ENCODE measurements at regions not wholly inside any gene's neighbourhood (a gene's known extent, or its start where the extent isn't known, plus 50 kb on each side); places are given as distances from the start of the nearest gene placed in this dataset.

GRCh38 chr10:58998924-58999713, 177.3 kb upstream of the PHYHIPL start:
- Histone ChIP-seq H3K4me1 (ENCODE audit: low read length) (no peaks in the 10 kb centered on the region), H2AFZ (ENCODE audit: low read depth, low read length) (no peak overlapping the region), H3K9me3 (ENCODE audit: insufficient read depth, low read length) (no peaks in the 10 kb centered on the region), H3K27me3 (ENCODE audit: low read depth, low read length) (no peaks in the 10 kb centered on the region), H3K27ac (ENCODE audit: low read length) (no peak overlapping the region), H3K4me2 (ENCODE audit: low read length) (no peak overlapping the region), H4K20me1 (ENCODE audit: insufficient read depth, low read length) (no peaks in the 10 kb centered on the region), H3K36me3 (replicated peaks; ENCODE audit: low read depth, low read length) (no peaks in the 10 kb centered on the region), H3K79me2 (ENCODE audit: low read length) (no peaks in the 10 kb centered on the region), H3K9ac (ENCODE audit: low read length) (no peak overlapping the region), H3K4me3 (ENCODE audit: low read length) (no peak overlapping the region)
- TF ChIP-seq, protein P1, sequence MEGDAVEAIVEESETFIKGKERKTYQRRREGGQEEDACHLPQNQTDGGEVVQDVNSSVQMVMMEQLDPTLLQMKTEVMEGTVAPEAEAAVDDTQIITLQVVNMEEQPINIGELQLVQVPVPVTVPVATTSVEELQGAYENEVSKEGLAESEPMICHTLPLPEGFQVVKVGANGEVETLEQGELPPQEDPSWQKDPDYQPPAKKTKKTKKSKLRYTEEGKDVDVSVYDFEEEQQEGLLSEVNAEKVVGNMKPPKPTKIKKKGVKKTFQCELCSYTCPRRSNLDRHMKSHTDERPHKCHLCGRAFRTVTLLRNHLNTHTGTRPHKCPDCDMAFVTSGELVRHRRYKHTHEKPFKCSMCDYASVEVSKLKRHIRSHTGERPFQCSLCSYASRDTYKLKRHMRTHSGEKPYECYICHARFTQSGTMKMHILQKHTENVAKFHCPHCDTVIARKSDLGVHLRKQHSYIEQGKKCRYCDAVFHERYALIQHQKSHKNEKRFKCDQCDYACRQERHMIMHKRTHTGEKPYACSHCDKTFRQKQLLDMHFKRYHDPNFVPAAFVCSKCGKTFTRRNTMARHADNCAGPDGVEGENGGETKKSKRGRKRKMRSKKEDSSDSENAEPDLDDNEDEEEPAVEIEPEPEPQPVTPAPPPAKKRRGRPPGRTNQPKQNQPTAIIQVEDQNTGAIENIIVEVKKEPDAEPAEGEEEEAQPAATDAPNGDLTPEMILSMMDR (IDR thresholded peaks at IDR 0.05; ENCODE audit: low read depth, low read length), result no peak
- no peak for TF ChIP-seq EZH2phosphoT487 (IDR thresholded peaks at IDR 0.05; ENCODE audit: low read depth)

- Histone ChIP-seq H3K9me3 (ENCODE audit: insufficient read depth, low read length) (no peaks in the 10 kb centered on the region), H3K79me2 (ENCODE audit: low read length) (no peaks in the 10 kb centered on the region), H4K20me1 (ENCODE audit: insufficient read depth, low read length) (no peaks in the 10 kb centered on the region), H3K9ac (ENCODE audit: low read length) (no peak overlapping the region), H3K36me3 (replicated peaks; ENCODE audit: low read depth, low read length) (no peaks in the 10 kb centered on the region), H3K4me3 (ENCODE audit: low read length) (no peak overlapping the region), H3K27me3 (ENCODE audit: low read depth, low read length) (no peaks in the 10 kb centered on the region), H3K4me1 (ENCODE audit: low read length) (no peaks in the 10 kb centered on the region), H3K4me2 (ENCODE audit: low read length) (no peak overlapping the region), H3K27ac (ENCODE audit: low read length) (no peak overlapping the region), H2AFZ (ENCODE audit: low read depth, low read length) (no peak overlapping the region)
- no peak for TF ChIP-seq EZH2phosphoT487 (IDR thresholded peaks at IDR 0.05; ENCODE audit: low read depth)
- TF ChIP-seq, protein P1 (IDR thresholded peaks at IDR 0.05; ENCODE audit: low read depth, low read length), result no peak
Observed at GRCh38 chr10:59000162-59000825, 176.1 kb upstream of the PHYHIPL start.

GRCh38 chr10:59002011-59002410, 174.4 kb upstream of the PHYHIPL start:
- no peaks in the 10 kb centered on the region for H3K4me1 ChIP-seq (ENCODE audit: low read length)
- no peak overlapping the region for H3K9ac ChIP-seq (ENCODE audit: low read length)
- no peaks in the 10 kb centered on the region for H3K79me2 ChIP-seq (ENCODE audit: low read length)
- H3K4me2 ChIP-seq (ENCODE audit: low read length), result no peak overlapping the region
- H3K4me3 ChIP-seq (ENCODE audit: low read length), result no peak overlapping the region
- H2AFZ ChIP-seq (ENCODE audit: low read depth, low read length), result no peak overlapping the region
- no peaks in the 10 kb centered on the region for H3K9me3 ChIP-seq (ENCODE audit: insufficient read depth, low read length)
- TF ChIP-seq, protein P1 (IDR thresholded peaks at IDR 0.05; ENCODE audit: low read depth, low read length), result no peak
- no peak for TF ChIP-seq EZH2phosphoT487 (IDR thresholded peaks at IDR 0.05; ENCODE audit: low read depth)
- no peak overlapping the region for H3K27ac ChIP-seq (ENCODE audit: low read length)
- no peaks in the 10 kb centered on the region for H3K36me3 ChIP-seq (replicated peaks; ENCODE audit: low read depth, low read length)
- H3K27me3 ChIP-seq (ENCODE audit: low read depth, low read length), result no peaks in the 10 kb centered on the region
- no peaks in the 10 kb centered on the region for H4K20me1 ChIP-seq (ENCODE audit: insufficient read depth, low read length)

- H3K27me3 ChIP-seq (ENCODE audit: low read depth, low read length), result no peaks in the 10 kb centered on the region
- no peaks in the 10 kb centered on the region for H3K4me1 ChIP-seq (ENCODE audit: low read length)
- H2AFZ ChIP-seq (ENCODE audit: low read depth, low read length), result no peak overlapping the region
- H3K36me3 ChIP-seq (replicated peaks; ENCODE audit: low read depth, low read length), result no peaks in the 10 kb centered on the region
- no peak for TF ChIP-seq EZH2phosphoT487 (IDR thresholded peaks at IDR 0.05; ENCODE audit: low read depth)
- TF ChIP-seq, protein P1 (IDR thresholded peaks at IDR 0.05; ENCODE audit: low read depth, low read length), result no peak
- H3K27ac ChIP-seq (ENCODE audit: low read length), result no peak overlapping the region
- no peaks in the 10 kb centered on the region for H3K9me3 ChIP-seq (ENCODE audit: insufficient read depth, low read length)
- H3K9ac ChIP-seq (ENCODE audit: low read length), result no peak overlapping the region
- H3K4me2 ChIP-seq (ENCODE audit: low read length), result no peak overlapping the region
- H3K4me3 ChIP-seq (ENCODE audit: low read length), result no peak overlapping the region
- no peaks in the 10 kb centered on the region for H3K79me2 ChIP-seq (ENCODE audit: low read length)
- H4K20me1 ChIP-seq (ENCODE audit: insufficient read depth, low read length), result no peaks in the 10 kb centered on the region
Observed at GRCh38 chr10:59003203-59003602, 173.2 kb upstream of the PHYHIPL start.

Data from OCI-LY3 (cell line).